ENCODE measurements at regions not wholly inside any gene's neighbourhood (a gene's known extent, or its start where the extent isn't known, plus 50 kb on each side); places are given as distances from the start of the nearest gene placed in this dataset.

GRCh38 chr1:82625537-82625936, 824.8 kb downstream of the ADGRL2 start:
- no peak for DNase-seq (ENCODE audit: insufficient read length)
- no peak for FAIRE-seq
- no peak for TF ChIP-seq TAF1 (IDR thresholded peaks at IDR 0.05; ENCODE audit: borderline replicate concordance, low read depth, low read length)
- no peak for TF ChIP-seq POLR2AphosphoS5 (IDR thresholded peaks at IDR 0.05; ENCODE audit: low read depth, low read length)
- no peak for TF ChIP-seq POLR2A (IDR thresholded peaks at IDR 0.05; ENCODE audit: low read depth, low read length)

GRCh38 chr1:82621076-82621475, 820.3 kb downstream of the ADGRL2 start:
- FAIRE-seq = no peak
- TF ChIP-seq POLR2A (IDR thresholded peaks at IDR 0.05; ENCODE audit: low read depth, low read length) (no peak), TAF1 (IDR thresholded peaks at IDR 0.05; ENCODE audit: borderline replicate concordance, low read depth, low read length) (no peak), POLR2AphosphoS5 (IDR thresholded peaks at IDR 0.05; ENCODE audit: low read depth, low read length) (no peak)
- DNase-seq (ENCODE audit: insufficient read length) = no peak

GRCh38 chr1:82614090-82614489, 813.4 kb downstream of the ADGRL2 start:
- TF ChIP-seq POLR2AphosphoS5 (IDR thresholded peaks at IDR 0.05; ENCODE audit: low read depth, low read length) (no peak), TAF1 (IDR thresholded peaks at IDR 0.05; ENCODE audit: borderline replicate concordance, low read depth, low read length) (no peak), POLR2A (IDR thresholded peaks at IDR 0.05; ENCODE audit: low read depth, low read length) (no peak)
- DNase-seq (ENCODE audit: insufficient read length) (no peak), FAIRE-seq (no peak)

GRCh38 chr1:82612986-82613385, 812.3 kb downstream of the ADGRL2 start:
- no peak for DNase-seq (ENCODE audit: insufficient read length)
- no peak for FAIRE-seq
- TF ChIP-seq TAF1 (IDR thresholded peaks at IDR 0.05; ENCODE audit: borderline replicate concordance, low read depth, low read length) (no peak), POLR2A (IDR thresholded peaks at IDR 0.05; ENCODE audit: low read depth, low read length) (no peak), POLR2AphosphoS5 (IDR thresholded peaks at IDR 0.05; ENCODE audit: low read depth, low read length) (no peak)

- TF ChIP-seq TAF1 (IDR thresholded peaks at IDR 0.05; ENCODE audit: borderline replicate concordance, low read depth, low read length) (no peak), POLR2AphosphoS5 (IDR thresholded peaks at IDR 0.05; ENCODE audit: low read depth, low read length) (no peak), POLR2A (IDR thresholded peaks at IDR 0.05; ENCODE audit: low read depth, low read length) (no peak)
- DNase-seq (ENCODE audit: insufficient read length) = no peak
- no peak for FAIRE-seq
These were observed 805.8 kb downstream of the ADGRL2 start for GRCh38 chr1:82606546-82606945.

GRCh38 chr1:82604524-82604923, 803.8 kb downstream of the ADGRL2 start:
- no peak for FAIRE-seq
- DNase-seq (ENCODE audit: insufficient read length) = no peak
- TF ChIP-seq TAF1 (IDR thresholded peaks at IDR 0.05; ENCODE audit: borderline replicate concordance, low read depth, low read length) (no peak), POLR2A (IDR thresholded peaks at IDR 0.05; ENCODE audit: low read depth, low read length) (no peak), POLR2AphosphoS5 (IDR thresholded peaks at IDR 0.05; ENCODE audit: low read depth, low read length) (no peak)

GRCh38 chr1:82600314-82600713, 799.6 kb downstream of the ADGRL2 start:
- TF ChIP-seq POLR2A (IDR thresholded peaks at IDR 0.05; ENCODE audit: low read depth, low read length) = no peak
- no peak for TF ChIP-seq TAF1 (IDR thresholded peaks at IDR 0.05; ENCODE audit: borderline replicate concordance, low read depth, low read length)
- TF ChIP-seq POLR2AphosphoS5 (IDR thresholded peaks at IDR 0.05; ENCODE audit: low read depth, low read length) = no peak
- FAIRE-seq (no peak), DNase-seq (ENCODE audit: insufficient read length) (no peak)

GRCh38 chr1:82598812-82599211, 798.1 kb downstream of the ADGRL2 start:
- no peak for TF ChIP-seq POLR2AphosphoS5 (IDR thresholded peaks at IDR 0.05; ENCODE audit: low read depth, low read length)
- no peak for TF ChIP-seq TAF1 (IDR thresholded peaks at IDR 0.05; ENCODE audit: borderline replicate concordance, low read depth, low read length)
- TF ChIP-seq POLR2A (IDR thresholded peaks at IDR 0.05; ENCODE audit: low read depth, low read length) = no peak

GRCh38 chr1:82598337-82598736, 797.6 kb downstream of the ADGRL2 start:
- TF ChIP-seq POLR2A (IDR thresholded peaks at IDR 0.05; ENCODE audit: low read depth, low read length) (no peak), TAF1 (IDR thresholded peaks at IDR 0.05; ENCODE audit: borderline replicate concordance, low read depth, low read length) (no peak), POLR2AphosphoS5 (IDR thresholded peaks at IDR 0.05; ENCODE audit: low read depth, low read length) (no peak)
- FAIRE-seq = no peak

More at GRCh38 chr1:82598812-82599211, 798.1 kb downstream of the ADGRL2 start:
- DNase-seq (ENCODE audit: insufficient read length) = no peak
- FAIRE-seq = no peak

GRCh38 chr1:82597649-82598048, 796.9 kb downstream of the ADGRL2 start:
- FAIRE-seq (no peak), DNase-seq (ENCODE audit: insufficient read length) (no peak)
- TF ChIP-seq POLR2AphosphoS5 (IDR thresholded peaks at IDR 0.05; ENCODE audit: low read depth, low read length) = no peak
- TF ChIP-seq TAF1 (IDR thresholded peaks at IDR 0.05; ENCODE audit: borderline replicate concordance, low read depth, low read length) = no peak
- TF ChIP-seq POLR2A (IDR thresholded peaks at IDR 0.05; ENCODE audit: low read depth, low read length) = no peak

More at GRCh38 chr1:82598337-82598736, 797.6 kb downstream of the ADGRL2 start:
- no peak for DNase-seq (ENCODE audit: insufficient read length)

- FAIRE-seq (no peak), DNase-seq (ENCODE audit: insufficient read length) (no peak)
- TF ChIP-seq POLR2A (IDR thresholded peaks at IDR 0.05; ENCODE audit: low read depth, low read length) (no peak), TAF1 (IDR thresholded peaks at IDR 0.05; ENCODE audit: borderline replicate concordance, low read depth, low read length) (no peak), POLR2AphosphoS5 (IDR thresholded peaks at IDR 0.05; ENCODE audit: low read depth, low read length) (no peak)
These were observed 796.4 kb downstream of the ADGRL2 start for GRCh38 chr1:82597141-82597540.

GRCh38 chr1:82593561-82593960, 792.8 kb downstream of the ADGRL2 start:
- no peak for FAIRE-seq
- no peak for TF ChIP-seq POLR2AphosphoS5 (IDR thresholded peaks at IDR 0.05; ENCODE audit: low read depth, low read length)
- no peak for TF ChIP-seq TAF1 (IDR thresholded peaks at IDR 0.05; ENCODE audit: borderline replicate concordance, low read depth, low read length)
- TF ChIP-seq POLR2A (IDR thresholded peaks at IDR 0.05; ENCODE audit: low read depth, low read length) = no peak
- no peak for DNase-seq (ENCODE audit: insufficient read length)

GRCh38 chr1:82589588-82589987, 788.9 kb downstream of the ADGRL2 start:
- no peak for DNase-seq (ENCODE audit: insufficient read length)
- no peak for FAIRE-seq
- TF ChIP-seq POLR2AphosphoS5 (IDR thresholded peaks at IDR 0.05; ENCODE audit: low read depth, low read length) (no peak), POLR2A (IDR thresholded peaks at IDR 0.05; ENCODE audit: low read depth, low read length) (no peak), TAF1 (IDR thresholded peaks at IDR 0.05; ENCODE audit: borderline replicate concordance, low read depth, low read length) (no peak)
